GM12864 (cell line): ENCODE measurements at regions not wholly inside any gene's neighbourhood (a gene's known extent, or its start where the extent isn't known, plus 50 kb on each side); places are given as distances from the start of the nearest gene placed in this dataset.

ENCODE experiments used
- DNase-seq: peaks from one replicate; pipeline ENCODE4 v3.0.0-alpha.2; 2011; ENCODE audit warnings: low read depth
- H3K4me3 ChIP-seq: 2 replicates; pipeline ENCODE4 v1.5.1; 2011; ENCODE audit warnings: mild to moderate bottlenecking, low read depth, low read length, control low read depth
- TF ChIP-seq, protein P1 (sequence below): IDR thresholded peaks from 2 replicates; pipeline ENCODE4 v1.5.1; 2011; ENCODE audit warnings: low read depth, mild to moderate bottlenecking, moderate library complexity, low read length, control low read depth, inconsistent platforms; ENCODE audit errors: missing control alignments

DNA sequence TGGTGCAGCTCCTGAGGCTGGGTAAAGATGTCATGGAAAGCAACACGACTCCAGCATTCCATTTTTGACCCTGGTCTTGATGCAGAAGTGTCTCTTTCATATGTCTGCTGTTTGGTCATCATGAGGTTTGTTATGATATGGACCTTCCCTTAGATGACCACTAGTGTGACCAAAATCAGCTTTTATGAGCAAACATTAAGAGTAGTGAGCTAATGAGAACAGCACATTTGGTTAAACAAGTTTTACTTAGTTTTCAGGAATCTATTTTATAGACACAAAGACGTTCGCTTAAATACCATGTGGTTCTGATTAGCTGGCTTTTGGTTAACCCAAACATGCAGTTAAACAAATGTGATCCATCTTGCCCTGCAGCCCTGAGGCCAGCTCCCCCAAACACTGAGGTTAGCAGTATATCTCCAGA is 56.7 kb upstream of the ACTBL2 start:
- H3K4me3 ChIP-seq, result no peak overlapping the region
- no peak for DNase-seq
- TF ChIP-seq, protein P1, sequence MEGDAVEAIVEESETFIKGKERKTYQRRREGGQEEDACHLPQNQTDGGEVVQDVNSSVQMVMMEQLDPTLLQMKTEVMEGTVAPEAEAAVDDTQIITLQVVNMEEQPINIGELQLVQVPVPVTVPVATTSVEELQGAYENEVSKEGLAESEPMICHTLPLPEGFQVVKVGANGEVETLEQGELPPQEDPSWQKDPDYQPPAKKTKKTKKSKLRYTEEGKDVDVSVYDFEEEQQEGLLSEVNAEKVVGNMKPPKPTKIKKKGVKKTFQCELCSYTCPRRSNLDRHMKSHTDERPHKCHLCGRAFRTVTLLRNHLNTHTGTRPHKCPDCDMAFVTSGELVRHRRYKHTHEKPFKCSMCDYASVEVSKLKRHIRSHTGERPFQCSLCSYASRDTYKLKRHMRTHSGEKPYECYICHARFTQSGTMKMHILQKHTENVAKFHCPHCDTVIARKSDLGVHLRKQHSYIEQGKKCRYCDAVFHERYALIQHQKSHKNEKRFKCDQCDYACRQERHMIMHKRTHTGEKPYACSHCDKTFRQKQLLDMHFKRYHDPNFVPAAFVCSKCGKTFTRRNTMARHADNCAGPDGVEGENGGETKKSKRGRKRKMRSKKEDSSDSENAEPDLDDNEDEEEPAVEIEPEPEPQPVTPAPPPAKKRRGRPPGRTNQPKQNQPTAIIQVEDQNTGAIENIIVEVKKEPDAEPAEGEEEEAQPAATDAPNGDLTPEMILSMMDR, result no peak

GRCh38 chr5:57538341-57538955 is 55.8 kb upstream of the ACTBL2 start:
- no peak overlapping the region for H3K4me3 ChIP-seq
- DNase-seq, result no peak
- TF ChIP-seq, protein P1, result no peak

GRCh38 chr5:57537811-57538210 is 55.2 kb upstream of the ACTBL2 start:
- no peak overlapping the region for H3K4me3 ChIP-seq
- DNase-seq, result no peak
- TF ChIP-seq, protein P1, result no peak

DNA sequence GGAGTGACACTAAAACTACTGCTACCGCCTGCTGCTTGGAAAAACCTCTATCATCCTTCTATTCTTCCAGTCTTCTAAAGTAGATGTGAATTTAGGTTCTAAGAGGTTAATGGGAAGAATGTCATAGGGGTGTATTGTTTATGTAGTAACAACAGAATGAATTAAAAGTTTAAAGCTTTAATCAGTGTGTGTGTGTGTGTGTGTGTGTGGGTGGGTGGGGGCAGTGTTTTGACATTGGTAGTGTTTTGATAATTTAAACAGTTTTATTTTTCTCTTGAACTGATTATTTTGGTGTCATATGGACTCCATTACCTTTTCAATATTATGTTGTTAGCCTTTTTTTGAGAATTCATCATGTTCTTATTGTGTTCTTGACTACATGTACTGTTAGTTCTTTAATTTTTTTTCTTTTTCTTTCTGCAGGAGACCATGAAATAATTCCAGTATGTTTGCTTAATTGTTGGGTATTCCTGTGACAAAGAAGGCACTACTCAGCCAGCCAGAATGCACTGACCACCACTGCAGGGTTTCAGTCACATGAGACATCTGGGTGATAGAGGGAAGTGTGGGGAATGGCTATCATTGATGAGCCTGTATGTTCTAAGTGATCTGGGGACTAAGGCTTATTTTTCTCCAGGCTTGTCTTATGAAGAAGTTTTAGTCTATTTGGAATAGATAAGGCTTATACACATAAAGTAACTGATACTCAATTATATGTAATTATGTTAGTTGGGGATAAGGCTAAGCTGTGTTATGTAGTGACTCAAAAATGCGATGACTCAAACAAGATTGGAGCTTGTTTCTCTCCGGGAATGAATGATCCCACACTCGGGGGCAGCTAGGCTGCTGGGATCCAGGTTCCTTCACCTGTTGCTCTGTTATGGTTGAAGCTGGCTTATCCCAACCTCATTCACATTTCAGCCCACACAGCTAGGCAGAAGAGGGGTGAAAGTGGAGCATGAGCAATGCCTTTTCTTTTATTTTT is 50.2 kb upstream of the ACTBL2 start:
- no peak for DNase-seq
- TF ChIP-seq, protein P1, result no peak
- no peak overlapping the region for H3K4me3 ChIP-seq
